Brain microvascular endothelial cell (primary cell): ENCODE measurements at regions not wholly inside any gene's neighbourhood (a gene's known extent, or its start where the extent isn't known, plus 50 kb on each side); places are given as distances from the start of the nearest gene placed in this dataset.

ENCODE experiments used
- DNase-seq: peaks from one replicate; pipeline ENCODE4 v3.0.0-alpha.2; 2020
- H3K27ac ChIP-seq: fragments of 250-450 bp; sonication (Bioruptor Pico); 2 replicates; pipeline ENCODE4 v1.5.1; 2020; ENCODE audit warnings: mild to moderate bottlenecking, moderate library complexity
- H3K27me3 ChIP-seq: fragments of 250-450 bp; sonication (Bioruptor Pico); replicated peaks from 2 replicates; pipeline ENCODE4 v1.5.1; 2020; ENCODE audit warnings: mild to moderate bottlenecking
- H3K36me3 ChIP-seq: fragments of 250-450 bp; sonication (Bioruptor Pico); replicated peaks from 2 replicates; pipeline ENCODE4 v1.5.1; 2020; ENCODE audit warnings: mild to moderate bottlenecking
- H3K4me3 ChIP-seq: 2 replicates; pipeline ENCODE4 v1.5.1; 2011; ENCODE audit warnings: low read depth, mild to moderate bottlenecking, control low read depth, low read length, moderate library complexity
- in situ Hi-C: cut with HindIII; loops from 2 replicates; pipeline ENCODE4 v1.10.0; 2017; ENCODE audit warnings: low sequenced_read_pairs, low pct_ligation_motif_present
- TF ChIP-seq, protein P1 (sequence below): IDR thresholded peaks from 2 replicates; pipeline ENCODE4 v1.5.1; 2011; ENCODE audit warnings: low read depth, mild to moderate bottlenecking, moderate library complexity, low read length, control low read depth, inconsistent platforms; ENCODE audit errors: missing control alignments

DNA sequence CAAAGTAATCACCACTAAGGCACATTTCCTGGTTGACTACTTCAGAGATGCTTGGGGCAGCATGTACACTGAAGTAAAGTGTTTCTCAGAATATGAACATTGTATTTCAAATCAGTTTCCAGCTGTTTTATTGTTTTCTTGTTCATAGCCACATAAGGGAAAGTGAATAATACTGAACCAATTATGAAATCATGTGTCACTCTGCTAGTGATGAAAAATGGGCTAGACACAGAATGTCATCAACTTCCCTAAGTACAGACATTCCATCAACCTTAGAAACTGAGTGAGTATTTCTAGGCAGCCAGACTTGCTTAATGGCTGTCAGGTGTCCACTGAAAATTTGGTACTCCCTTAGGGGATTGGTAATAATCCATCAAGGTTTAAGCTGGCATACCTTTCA lies 603.5 kb downstream of the ARL4A start:
- no peak overlapping the region for H3K27ac ChIP-seq
- no peak for DNase-seq
- no peaks in the 10 kb centered on the region for H3K27me3 ChIP-seq
- H3K4me3 ChIP-seq, result no peak overlapping the region
- no peaks in the 10 kb centered on the region for H3K36me3 ChIP-seq
- in situ Hi-C loops, result no loop called here
- TF ChIP-seq, protein P1, sequence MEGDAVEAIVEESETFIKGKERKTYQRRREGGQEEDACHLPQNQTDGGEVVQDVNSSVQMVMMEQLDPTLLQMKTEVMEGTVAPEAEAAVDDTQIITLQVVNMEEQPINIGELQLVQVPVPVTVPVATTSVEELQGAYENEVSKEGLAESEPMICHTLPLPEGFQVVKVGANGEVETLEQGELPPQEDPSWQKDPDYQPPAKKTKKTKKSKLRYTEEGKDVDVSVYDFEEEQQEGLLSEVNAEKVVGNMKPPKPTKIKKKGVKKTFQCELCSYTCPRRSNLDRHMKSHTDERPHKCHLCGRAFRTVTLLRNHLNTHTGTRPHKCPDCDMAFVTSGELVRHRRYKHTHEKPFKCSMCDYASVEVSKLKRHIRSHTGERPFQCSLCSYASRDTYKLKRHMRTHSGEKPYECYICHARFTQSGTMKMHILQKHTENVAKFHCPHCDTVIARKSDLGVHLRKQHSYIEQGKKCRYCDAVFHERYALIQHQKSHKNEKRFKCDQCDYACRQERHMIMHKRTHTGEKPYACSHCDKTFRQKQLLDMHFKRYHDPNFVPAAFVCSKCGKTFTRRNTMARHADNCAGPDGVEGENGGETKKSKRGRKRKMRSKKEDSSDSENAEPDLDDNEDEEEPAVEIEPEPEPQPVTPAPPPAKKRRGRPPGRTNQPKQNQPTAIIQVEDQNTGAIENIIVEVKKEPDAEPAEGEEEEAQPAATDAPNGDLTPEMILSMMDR, result no peak

DNA sequence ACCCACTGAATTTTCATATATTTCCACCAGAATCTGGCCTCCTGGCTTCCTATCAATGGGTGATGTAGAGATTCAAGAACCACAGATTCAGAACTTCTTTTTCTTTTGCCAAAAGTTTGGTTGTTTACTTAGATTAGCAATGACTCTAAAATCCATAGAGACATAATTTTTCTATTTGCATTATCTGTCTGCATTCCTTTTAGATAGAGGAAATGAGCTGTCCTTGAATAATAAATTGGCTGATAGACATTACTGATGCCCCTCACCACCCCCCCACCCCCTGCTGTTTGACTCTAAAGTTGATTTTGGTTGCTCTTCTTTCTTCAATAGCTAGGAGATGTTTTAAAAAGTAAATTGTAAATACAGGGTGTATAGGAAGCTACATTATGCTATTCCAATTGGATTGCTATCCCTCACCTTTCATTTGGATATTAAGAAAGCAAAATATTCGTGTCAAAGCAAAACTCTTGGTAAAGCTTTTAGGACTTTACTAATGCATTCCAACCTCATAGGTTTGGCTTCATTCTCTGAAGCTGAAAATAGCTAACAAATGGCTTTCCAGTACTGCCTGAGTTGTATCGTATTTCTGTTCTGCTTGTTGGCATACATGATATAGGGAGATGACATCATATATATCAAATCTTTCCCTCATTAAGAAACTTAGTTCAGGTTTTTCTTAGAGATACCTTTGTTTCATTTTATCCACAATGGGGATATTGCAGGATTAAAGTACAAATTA lies 606.0 kb downstream of the ARL4A start:
- Histone ChIP-seq H3K4me3 (no peak overlapping the region), H3K27me3 (no peaks in the 10 kb centered on the region), H3K36me3 (no peaks in the 10 kb centered on the region), H3K27ac (no peak overlapping the region)
- DNase-seq, result no peak
- TF ChIP-seq, protein P1, result no peak
- in situ Hi-C loops, result no loop called here

DNA sequence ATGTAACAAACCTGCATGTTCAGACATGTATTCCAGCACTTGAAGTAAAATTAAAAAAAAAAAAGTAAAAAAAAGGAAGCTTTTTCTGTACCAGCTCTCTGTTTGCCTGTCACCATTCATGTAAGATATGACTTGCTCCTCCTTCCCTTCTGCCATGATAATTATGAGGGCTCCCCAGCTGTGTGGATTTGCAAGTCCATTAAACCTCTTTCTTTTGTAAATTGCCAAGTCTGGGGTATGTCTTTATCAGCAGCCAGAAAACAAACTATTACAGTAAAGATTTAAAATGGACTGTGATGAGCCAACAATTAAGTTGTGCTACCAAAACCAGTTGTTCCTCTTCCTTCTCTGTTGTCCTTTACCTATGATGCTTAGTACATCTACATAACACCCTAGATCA lies 619.6 kb downstream of the ARL4A start:
- Histone ChIP-seq H3K4me3 (no peak overlapping the region), H3K27me3 (no peaks in the 10 kb centered on the region), H3K36me3 (no peaks in the 10 kb centered on the region), H3K27ac (no peak overlapping the region)
- TF ChIP-seq, protein P1, result no peak
- no peak for DNase-seq
- in situ Hi-C loops, result no loop called here

DNA sequence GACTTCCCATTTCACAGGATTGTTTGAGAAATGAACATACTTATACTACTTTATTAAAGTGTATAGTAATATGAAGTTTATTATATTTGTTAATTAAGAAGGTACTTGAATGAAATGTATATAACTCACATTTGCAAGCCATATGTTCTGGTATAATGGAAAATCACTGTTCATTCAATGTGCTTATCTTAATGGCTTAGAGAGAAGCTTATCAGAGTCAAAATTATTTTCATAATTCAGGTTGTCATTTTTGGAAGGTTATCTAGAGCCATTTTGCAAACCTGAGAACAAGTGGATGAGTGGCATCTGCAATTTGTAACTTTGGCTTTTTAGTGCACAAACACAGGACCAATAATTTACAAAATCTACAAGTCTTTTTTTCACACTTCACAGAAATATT lies 621.0 kb downstream of the ARL4A start:
- in situ Hi-C loops, result no loop called here
- TF ChIP-seq, protein P1, result no peak
- DNase-seq, result no peak

DNA sequence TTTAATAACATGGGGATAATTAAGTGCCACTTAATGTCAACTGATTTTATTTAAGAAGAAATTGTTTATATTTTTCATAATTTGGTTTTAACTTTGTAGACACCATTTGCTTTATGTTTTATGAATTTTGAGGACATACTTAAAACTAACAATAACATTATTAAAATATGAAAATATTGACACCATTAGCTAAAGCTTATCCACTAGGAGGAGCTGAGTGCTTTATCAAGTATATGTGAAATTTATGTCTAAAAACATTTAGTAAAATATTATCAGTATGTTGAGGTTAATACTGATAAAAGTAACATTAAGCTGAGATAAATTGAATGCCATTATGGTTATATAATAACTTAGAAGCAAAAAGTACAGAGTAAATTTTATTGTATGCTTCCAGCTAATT lies 622.1 kb downstream of the ARL4A start:
- no peak overlapping the region for H3K4me3 ChIP-seq
- H3K27me3 ChIP-seq, result no peaks in the 10 kb centered on the region
- DNase-seq, result no peak
- in situ Hi-C loops, result no loop called here
- H3K36me3 ChIP-seq, result no peaks in the 10 kb centered on the region
- TF ChIP-seq, protein P1, result no peak
- no peak overlapping the region for H3K27ac ChIP-seq

More for the DNA sequence above, 621.0 kb downstream of the ARL4A start:
- no peak overlapping the region for H3K4me3 ChIP-seq
- no peaks in the 10 kb centered on the region for H3K36me3 ChIP-seq
- no peaks in the 10 kb centered on the region for H3K27me3 ChIP-seq
- H3K27ac ChIP-seq, result no peak overlapping the region

DNA sequence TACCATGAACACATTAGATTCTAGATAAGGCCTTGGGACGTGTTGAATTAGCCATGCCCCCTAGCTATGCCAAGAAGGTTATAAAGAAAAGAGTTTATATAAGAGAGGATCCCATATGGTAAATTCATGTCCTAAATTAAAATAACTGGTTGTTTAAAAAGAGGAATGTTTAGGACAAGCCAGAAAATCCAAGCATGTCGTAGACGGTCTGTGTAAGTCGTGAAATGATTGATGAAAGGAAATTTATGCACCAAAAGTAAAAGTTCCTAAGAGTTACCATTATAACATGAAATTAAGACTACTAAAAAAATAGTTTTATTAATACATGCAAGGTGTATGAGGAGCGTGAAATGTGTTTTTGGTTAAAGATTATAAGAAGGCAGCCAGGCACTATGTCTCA lies 624.9 kb downstream of the ARL4A start:
- TF ChIP-seq, protein P1, result no peak
- Histone ChIP-seq H3K36me3 (no peaks in the 10 kb centered on the region), H3K27me3 (no peaks in the 10 kb centered on the region), H3K4me3 (no peak overlapping the region), H3K27ac (no peak overlapping the region)
- in situ Hi-C loops, result no loop called here
- no peak for DNase-seq
